SW480 (cell line): ENCODE measurements at regions not wholly inside any gene's neighbourhood (a gene's known extent, or its start where the extent isn't known, plus 50 kb on each side); places are given as distances from the start of the nearest gene placed in this dataset.

ENCODE experiments used
- DNase-seq: peaks from one replicate; pipeline ENCODE4 v3.0.0-alpha.2; 2016; ENCODE audit warnings: low spot score

- no peak for DNase-seq
Observed at GRCh38 chr10:63708421-63708820, 187.2 kb downstream of the REEP3 start.

DNA sequence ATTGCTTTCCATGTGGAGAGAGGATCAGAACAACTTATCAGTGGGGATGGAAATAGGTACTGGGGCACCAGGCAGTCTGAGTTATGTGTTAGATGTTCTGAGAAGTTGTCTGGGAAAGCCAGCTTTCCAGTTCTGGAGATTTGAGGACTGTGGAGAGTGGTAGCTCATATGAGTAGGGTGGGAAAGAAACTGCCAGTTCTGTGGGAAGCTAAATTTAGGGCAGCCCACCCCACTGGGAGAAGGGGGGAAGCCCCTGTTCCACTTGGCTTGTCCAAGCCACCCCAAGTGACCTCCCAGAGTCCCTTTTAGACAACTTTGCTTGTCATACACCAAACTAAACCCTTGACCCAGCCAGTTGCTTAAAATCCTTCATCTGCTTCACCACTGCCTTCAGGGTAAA, 189.5 kb downstream of the REEP3 start:
- no peak for DNase-seq

- DNase-seq, result no peak
Observed at GRCh38 chr10:63711361-63711760, 190.2 kb downstream of the REEP3 start.

GRCh38 chr10:63711867-63712716, 190.9 kb downstream of the REEP3 start:
- peak; percentile 63 for DNase-seq

- DNase-seq, result no peak
Observed at GRCh38 chr10:63712717-63713115, 191.5 kb downstream of the REEP3 start.

DNA sequence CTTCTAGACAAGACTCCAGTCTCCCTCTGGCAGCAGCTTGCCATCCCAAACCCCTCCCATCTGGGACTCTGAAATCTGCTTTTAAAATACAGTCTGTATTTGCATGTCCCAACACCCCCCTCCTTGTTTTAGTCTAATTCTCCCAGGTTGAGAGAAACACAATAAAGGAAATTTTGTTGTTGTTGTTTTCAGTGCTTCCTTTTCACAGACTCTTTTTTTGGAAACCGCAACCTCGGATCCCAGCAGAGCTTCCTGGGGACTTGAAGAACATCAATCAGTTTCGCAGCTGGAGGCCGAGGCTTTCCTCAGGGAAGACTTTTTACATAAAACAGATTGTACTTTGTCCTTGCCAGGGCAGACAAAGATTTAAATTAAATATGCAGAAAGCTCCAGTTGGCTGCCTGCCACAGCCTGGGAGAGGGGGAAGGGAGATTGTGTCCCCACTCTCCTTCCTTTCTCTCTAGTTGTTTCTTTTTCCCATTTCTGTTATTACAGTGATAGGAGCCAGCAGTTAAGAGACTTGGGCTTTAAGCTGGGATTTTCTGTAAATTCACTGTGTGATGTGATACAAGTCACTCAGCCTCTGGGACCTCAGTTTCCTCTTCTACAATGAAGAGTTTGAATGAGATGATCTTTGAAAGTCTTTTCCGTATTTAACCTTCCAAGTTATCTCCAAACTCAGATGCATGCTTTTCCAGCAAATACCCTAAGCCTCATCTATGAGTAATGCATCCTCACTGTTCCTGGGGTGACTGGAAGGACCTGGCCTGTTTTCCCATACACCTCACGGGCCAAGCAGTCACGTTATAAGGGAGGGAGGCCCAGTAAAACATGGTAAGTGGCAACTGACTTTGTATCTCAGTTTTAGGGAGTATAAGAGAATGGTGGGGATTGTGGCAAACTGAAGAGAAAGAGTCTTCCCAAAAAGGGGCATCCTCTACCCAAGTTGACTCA, 192.3 kb downstream of the REEP3 start:
- DNase-seq, result no peak

DNA sequence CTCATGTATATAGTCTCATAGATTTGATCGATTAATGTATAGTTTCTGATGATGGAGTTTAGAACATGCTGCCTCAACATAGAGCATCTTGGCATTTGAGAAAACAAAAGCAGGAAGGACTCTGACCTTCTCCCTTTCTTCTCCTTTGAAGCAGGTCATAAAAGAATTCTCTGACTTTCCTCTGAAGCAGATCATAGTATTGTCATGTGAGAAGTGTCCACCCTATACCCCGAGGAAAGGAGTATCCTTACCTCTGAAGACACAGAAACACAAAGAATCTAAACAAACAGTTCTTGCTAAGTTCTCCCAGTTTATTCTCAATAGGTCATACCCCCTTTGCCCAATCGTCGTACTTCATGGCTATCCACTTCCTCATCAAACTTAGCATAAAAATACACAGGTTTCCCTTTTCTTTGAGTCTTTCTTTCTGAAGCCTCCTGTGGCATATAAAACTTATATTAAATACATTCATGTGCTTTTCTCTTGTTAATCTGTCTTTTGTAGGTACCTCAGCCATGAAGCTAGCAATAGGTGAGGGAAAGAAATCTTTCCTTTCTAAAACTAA, 194.9 kb downstream of the REEP3 start:
- no peak for DNase-seq

DNA sequence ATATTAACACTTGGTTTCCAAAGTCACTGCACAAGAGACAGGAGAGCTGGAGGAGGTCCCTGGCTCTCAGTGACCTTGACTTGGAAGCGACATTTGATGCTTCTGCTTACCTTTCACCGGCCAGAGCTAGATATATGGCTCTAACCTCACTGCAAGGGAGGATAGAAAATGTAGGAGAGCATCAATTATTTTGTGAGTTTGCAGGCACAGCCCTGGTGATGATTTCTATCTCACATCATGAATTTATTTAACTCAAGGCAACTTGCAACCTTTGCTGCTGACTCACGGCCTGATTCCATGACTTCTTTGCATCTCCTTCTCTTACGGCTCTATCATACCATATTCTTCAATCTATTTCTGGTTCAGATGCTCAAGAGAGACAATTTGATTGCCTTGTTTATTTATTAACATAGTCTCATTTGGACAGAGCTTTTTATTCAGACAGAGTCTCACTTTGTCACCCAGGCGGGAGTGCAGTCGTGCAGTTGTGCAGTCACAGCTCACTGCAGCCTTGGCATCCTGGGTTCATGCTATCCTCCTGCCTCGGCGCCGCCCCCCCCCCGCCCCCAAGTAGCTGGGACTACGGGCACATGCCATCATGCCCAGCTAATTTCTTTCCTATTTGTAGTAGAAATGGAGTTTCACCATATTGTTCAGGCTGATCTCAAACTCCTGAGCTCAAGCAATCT, 196.0 kb downstream of the REEP3 start:
- DNase-seq, result no peak

GRCh38 chr10:63718006-63718405, 196.8 kb downstream of the REEP3 start:
- peak; percentile 39 for DNase-seq

DNA sequence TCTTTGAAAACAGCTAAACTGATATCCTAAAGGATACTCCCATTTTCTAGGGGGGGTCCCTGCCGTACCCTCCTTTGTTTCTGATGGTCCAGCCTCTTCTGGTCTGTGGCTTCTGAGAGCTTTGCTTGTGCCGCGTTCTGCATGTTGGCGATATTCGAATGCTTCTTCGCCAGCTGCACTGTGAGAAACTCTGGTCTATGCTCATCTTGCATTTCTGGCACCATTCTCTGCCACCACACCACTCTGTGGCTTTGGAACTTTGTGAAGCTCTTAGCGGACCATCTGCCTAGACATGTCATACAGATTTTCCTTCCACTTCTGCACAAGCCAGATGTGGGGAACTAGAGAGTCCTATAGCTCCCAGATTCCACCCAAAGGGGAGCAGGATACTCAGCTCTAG, 197.2 kb downstream of the REEP3 start:
- DNase-seq, result no peak

GRCh38 chr10:63719226-63719856, 198.1 kb downstream of the REEP3 start:
- DNase-seq, result no peak

DNA sequence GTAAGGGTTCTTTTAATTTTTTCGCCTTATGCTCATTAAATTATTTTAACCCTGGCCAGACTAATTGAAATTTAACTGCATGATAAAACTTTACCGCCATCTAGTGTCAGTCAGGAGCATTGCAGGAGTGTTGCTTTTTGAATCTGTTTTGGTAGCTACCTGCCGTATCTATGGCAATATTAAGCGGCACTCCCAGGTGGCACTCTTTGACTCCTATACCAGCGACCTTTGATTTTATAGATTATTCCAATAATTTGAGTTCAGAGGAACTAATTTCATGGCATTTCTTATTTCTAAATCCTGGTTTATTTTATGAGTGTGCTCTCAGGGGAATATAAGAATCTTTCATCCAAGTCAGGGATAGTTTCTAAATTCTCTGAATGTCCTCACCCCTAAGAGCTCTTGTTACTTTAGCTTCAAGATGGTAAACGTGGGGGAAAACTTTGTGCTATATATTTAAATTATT, 198.9 kb downstream of the REEP3 start:
- peak; percentile 60 for DNase-seq

GRCh38 chr10:63720676-63721075, 199.5 kb downstream of the REEP3 start:
- no peak for DNase-seq

DNA sequence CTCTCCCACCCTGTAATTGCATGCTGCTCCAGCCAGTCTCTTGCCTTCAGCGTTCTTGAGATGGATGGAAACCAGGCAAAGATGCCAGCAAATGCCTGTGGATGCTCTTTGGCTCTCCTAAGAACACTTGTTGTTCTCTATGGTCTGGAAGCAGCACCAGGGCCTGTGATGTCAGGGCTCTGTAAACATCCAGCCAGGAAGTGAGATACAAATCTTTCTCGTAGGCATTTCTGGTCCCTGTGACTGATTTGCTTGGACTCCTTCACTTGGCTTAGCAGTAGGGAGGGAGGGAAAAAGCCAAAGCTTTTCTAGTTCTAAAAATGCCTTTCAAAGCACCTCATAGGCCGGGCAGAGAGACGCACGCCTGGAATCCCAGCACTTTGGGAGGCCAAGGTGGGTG, 201.3 kb downstream of the REEP3 start:
- no peak for DNase-seq

- DNase-seq, result no peak
Observed at GRCh38 chr10:63723320-63723719, 202.1 kb downstream of the REEP3 start.

DNA sequence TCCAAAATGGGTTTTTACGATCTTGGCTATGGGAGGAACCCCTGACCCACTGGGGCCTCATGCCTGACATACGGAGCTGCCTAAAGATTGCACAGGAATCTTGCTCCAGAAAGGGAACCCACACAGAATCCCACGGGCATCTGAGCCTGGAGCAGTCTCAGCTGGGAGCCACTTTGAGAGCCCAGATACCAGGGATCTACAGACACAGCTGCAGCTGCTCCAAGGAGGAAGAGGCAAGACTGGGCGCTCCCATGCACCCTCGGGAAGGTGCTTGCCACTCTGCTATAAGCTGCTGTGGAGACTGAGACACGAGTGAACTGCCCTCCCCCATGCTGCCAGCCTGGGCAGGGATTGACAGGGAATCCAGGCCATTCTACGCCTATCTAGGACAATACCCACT, 202.5 kb downstream of the REEP3 start:
- DNase-seq, result no peak

GRCh38 chr10:63724922-63725321, 203.7 kb downstream of the REEP3 start:
- DNase-seq, result no peak

- no peak for DNase-seq
Observed at GRCh38 chr10:63726867-63727266, 205.7 kb downstream of the REEP3 start.

GRCh38 chr10:63727636-63728035, 206.4 kb downstream of the REEP3 start:
- no peak for DNase-seq

- DNase-seq, result no peak
Observed at GRCh38 chr10:63735305-63735704, 214.1 kb downstream of the REEP3 start.

DNA sequence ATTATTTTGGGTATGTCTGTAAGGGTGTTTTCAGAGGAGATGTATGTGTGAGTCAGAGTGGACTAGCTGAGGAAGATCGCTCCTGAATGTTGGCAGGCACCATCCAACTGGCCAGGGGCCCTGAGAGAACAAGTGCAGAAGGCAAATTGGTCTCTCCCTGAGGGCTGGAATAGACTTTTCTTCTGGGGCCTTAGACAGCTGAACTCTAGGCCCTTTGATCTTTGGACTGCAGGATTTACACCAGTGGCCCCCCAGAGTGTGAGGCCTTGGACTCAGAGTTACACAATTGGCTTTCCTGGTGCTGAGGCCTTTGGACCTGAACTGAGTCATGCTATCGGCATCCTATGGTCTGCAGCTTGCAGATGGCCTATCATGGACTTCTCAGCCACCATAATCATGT, 217.2 kb downstream of the REEP3 start:
- peak; percentile 75 for DNase-seq
